Right atrium auricular region (tissue), 2 donors: ENCODE measurements at regions not wholly inside any gene's neighbourhood (a gene's known extent, or its start where the extent isn't known, plus 50 kb on each side); places are given as distances from the start of the nearest gene placed in this dataset.

Source experiments
- DNase-seq: peaks from one replicate; pipeline ENCODE4 v3.0.0-alpha.2; 2019; ENCODE audit warnings: low spot score
- H3K27ac ChIP-seq, 2 donors: fragments of 200-600 bp; sonication (generic); 1 replicate in 1 of 2; 2 replicates in 1 of 2; pipeline ENCODE4 v1.5.1; 2016 to 2019
- H3K27me3 ChIP-seq, 2 donors: fragments of 200-600 bp; sonication (generic); one replicate each; pipeline versions ENCODE4 v1.5.1 to v1.6.0; 2017 to 2019
- H3K36me3 ChIP-seq: fragments of 200-600 bp; sonication (generic); one replicate; pipeline ENCODE4 v1.5.1; 2016
- H3K4me1 ChIP-seq, 2 donors: fragments of 200-600 bp; sonication (generic); one replicate each; pipeline versions ENCODE4 v1.5.1 to v1.6.0; 2017 to 2019
- H3K4me3 ChIP-seq, 2 donors: fragments of 200-600 bp; sonication (generic); 1 replicate in 1 of 2; 2 replicates in 1 of 2; pipeline ENCODE4 v1.5.1; 2017 to 2019; ENCODE audit warnings: mild to moderate bottlenecking in 1 of 2, moderate library complexity in 1 of 2
- H3K9me3 ChIP-seq, 2 donors: fragments of 200-600 bp; sonication (generic); one replicate each; pipeline ENCODE4 v1.5.1; 2019
- CTCF ChIP-seq, 2 donors: fragments of 200-600 bp; sonication (generic); IDR thresholded peaks; one replicate each; pipeline ENCODE4 v1.5.1; 2019; ENCODE audit warnings: antibody characterized with exemption in 2 of 2

GRCh38 chr2:239600650-239601049 lies 199.8 kb upstream of the HDAC4 start:
- no peak overlapping the region for H3K27ac ChIP-seq
- TF ChIP-seq CTCF (IDR thresholded peaks at IDR 0.05), result no peak
- H3K9me3 ChIP-seq, result peaks cover 0 to 8% of the 10 kb centered on the region in 2 donors
- no peaks in the 10 kb centered on the region for H3K4me1 ChIP-seq
- no peak for DNase-seq
- no peaks in the 10 kb centered on the region for H3K27me3 ChIP-seq
- H3K36me3 ChIP-seq, result no peaks in the 10 kb centered on the region
- no peak overlapping the region for H3K4me3 ChIP-seq

DNA sequence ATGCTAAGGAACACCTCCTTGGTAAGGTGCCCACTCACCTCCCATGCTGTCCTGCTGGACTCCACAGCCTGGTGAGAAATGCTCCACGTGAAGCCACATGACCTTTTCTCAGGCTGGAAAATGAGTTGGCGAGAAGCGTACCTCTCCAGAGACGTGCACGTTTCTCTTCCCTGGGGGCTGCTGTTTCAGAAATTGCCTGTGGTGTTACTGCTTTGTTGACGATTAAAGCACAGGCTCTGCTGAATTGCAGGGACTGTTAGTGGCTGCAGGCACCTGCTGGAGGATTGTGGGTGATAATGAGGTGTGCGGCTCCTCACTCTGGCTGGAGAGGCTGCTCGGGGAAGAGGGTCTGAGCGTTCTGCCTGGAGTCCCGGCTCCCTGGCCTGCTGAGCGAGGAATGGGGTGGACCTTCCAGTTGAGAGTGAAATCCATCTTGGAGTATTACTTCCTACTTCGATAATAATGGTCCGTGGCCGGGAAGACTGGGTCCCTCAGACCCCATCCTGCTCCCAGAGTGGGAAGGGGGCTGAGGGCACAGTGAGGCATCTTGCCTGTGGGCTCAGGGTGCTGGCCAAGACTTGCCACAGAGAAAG lies 199.3 kb upstream of the HDAC4 start:
- no peak for DNase-seq
- Histone ChIP-seq H3K27ac (no peak overlapping the region), H3K4me3 (no peak overlapping the region), H3K9me3 (peaks cover 0 to 8% of the 10 kb centered on the region in 2 donors), H3K4me1 (no peaks in the 10 kb centered on the region), H3K36me3 (no peaks in the 10 kb centered on the region), H3K27me3 (no peaks in the 10 kb centered on the region)
- TF ChIP-seq CTCF (IDR thresholded peaks at IDR 0.05), result no peak

- Histone ChIP-seq H3K4me1 (no peaks in the 10 kb centered on the region), H3K27ac (no peak overlapping the region), H3K36me3 (no peaks in the 10 kb centered on the region), H3K27me3 (no peaks in the 10 kb centered on the region), H3K9me3 (peaks cover 0 to 6% of the 10 kb centered on the region in 2 donors), H3K4me3 (no peak overlapping the region)
- no peak for DNase-seq
- no peak for TF ChIP-seq CTCF (IDR thresholded peaks at IDR 0.05)
Measured at GRCh38 chr2:239599299-239599698, 198.5 kb upstream of the HDAC4 start.

- H3K27ac ChIP-seq, result no peak overlapping the region
- no peaks in the 10 kb centered on the region for H3K36me3 ChIP-seq
- no peak for DNase-seq
- H3K4me3 ChIP-seq, result no peak overlapping the region
- H3K4me1 ChIP-seq, result no peaks in the 10 kb centered on the region
- TF ChIP-seq CTCF (IDR thresholded peaks at IDR 0.05), result no peak
- peaks cover 0 to under 1% of the 10 kb centered on the region in 2 donors for H3K9me3 ChIP-seq
- H3K27me3 ChIP-seq, result no peaks in the 10 kb centered on the region
Measured at GRCh38 chr2:239598732-239599090, 197.9 kb upstream of the HDAC4 start.

DNA sequence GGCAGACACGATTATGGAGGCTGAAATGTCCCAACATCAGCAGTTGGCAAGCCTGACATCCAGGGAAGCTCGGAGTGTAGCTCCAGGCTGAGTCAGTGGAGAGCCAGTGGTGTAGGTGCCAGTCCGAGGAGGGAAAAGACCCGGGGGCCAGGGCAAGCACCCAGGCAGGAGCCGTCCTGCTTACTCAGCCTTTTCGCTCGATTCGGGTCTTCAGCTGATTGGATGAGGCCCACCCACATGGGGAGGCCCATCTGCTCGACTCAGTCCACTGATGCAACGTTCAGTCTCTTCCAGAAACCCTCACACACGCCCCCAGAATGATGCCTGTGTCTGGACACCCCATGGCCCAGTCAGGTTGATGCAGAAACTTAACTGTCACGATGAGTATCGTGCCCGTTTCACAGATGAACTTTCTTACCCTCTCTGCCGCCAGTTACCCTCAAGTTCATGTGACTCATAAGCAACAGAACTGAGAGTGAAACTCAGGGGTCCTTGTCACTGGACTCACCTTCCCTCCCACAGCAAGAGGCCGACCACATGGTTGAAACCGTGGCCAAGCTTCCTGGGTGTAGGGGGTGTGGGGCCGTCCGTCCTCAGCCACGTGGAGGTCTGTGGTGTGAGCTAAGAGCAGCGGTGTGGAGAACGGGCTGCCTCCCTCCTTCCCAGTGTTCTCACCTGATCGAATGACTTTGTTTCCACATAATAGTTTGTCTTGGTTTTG lies 197.4 kb upstream of the HDAC4 start:
- no peak for DNase-seq
- no peaks in the 10 kb centered on the region for H3K27me3 ChIP-seq
- no peak overlapping the region for H3K27ac ChIP-seq
- no peaks in the 10 kb centered on the region for H3K36me3 ChIP-seq
- H3K9me3 ChIP-seq, result no peaks in the 10 kb centered on the region
- H3K4me1 ChIP-seq, result no peaks in the 10 kb centered on the region
- H3K4me3 ChIP-seq, result no peak overlapping the region
- TF ChIP-seq CTCF (IDR thresholded peaks at IDR 0.05), result no peak

DNA sequence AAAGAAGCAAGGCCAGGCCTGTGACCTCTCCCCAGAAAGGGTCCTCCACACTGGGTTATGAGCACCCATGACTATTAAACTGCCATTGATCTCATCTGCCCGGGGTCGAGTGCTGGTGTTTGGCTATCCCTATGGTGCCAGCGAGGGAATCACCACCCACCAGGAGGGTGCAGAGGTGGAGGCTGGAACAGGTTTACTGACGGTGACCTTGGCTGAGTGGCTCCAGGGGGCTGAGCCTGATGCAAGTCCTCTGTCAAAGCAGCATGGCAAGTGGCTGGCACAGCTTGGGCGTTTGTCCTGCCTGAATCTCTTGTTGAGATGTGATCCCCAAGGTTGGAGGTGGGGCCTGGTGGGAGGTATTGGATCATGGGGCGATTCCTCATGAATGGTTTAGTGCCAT lies 196.4 kb upstream of the HDAC4 start:
- TF ChIP-seq CTCF (IDR thresholded peaks at IDR 0.05), result no peak

More for the DNA sequence above, 196.4 kb upstream of the HDAC4 start:
- no peak for DNase-seq
- H3K36me3 ChIP-seq, result no peaks in the 10 kb centered on the region
- H3K4me1 ChIP-seq, result no peaks in the 10 kb centered on the region
- no peak overlapping the region for H3K27ac ChIP-seq
- no peaks in the 10 kb centered on the region for H3K9me3 ChIP-seq
- no peak overlapping the region for H3K4me3 ChIP-seq
- no peaks in the 10 kb centered on the region for H3K27me3 ChIP-seq
